ENCODE measurements at regions not wholly inside any gene's neighbourhood (a gene's known extent, or its start where the extent isn't known, plus 50 kb on each side); places are given as distances from the start of the nearest gene placed in this dataset.
"Not testable (repeated sequence)": the region's sequence is repeated elsewhere in the genome, so short reads cannot be mapped to it uniquely, and the experiment has no call there.

DNA sequence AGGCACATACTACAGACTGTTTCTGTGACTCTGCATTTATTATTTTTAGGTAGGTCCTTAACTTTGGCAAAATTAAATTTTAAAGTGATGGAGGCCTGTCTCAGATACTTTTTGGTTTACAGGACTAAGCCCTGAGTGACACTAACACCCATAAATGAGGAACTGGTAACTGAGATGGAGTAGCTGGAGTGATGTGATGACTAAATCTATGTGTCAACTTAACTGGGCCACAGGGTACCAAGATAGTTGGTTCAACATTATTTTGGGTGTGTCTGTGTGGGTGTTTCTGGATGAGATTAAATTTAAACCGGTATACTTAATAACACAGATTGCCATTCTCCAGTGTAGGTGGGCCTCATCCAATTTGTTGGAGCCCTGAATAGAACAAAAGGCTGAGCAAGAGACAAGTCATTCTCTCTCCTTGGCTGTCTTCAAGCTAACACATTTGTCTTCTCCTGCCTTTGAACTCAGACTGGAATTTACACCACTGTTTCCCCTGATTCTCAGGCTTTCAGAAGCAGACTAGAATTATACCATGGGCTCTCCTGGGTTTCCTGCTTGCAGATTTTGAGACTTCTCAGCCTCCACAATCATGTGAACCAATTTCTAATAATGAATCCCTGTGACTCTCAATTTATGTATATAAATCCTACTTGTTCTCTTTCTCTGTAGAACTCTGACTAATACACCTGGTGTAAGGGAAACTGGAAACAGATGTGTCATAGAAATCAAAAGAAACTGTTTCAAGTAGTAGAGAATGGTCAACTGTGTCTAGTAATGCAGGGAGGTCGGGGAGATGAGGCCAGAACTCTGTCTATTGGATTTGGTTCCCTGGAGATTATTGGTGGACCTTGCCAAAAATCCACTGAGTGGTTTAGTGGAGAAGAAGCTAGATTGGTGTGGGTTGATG lies 579.2 kb downstream of the EPM2A start:
- no peaks in the 10 kb centered on the region for H3K4me1 ChIP-seq (ENCODE audit: control insufficient read depth, insufficient read depth, low read length, poor library complexity, severe bottlenecking)
- no peak overlapping the region for H3K4me3 ChIP-seq (ENCODE audit: low read depth, low read length)
- H3K27me3 Mint-ChIP-seq: no peaks in the 10 kb centered on the region
- H3K9me3 ChIP-seq (ENCODE audit: control insufficient read depth in 2 of 2, low read length in 2 of 2): peaks cover 3 to 9% of the 10 kb centered on the region in 2 experiments
- H3K36me3 Mint-ChIP-seq: no peaks in the 10 kb centered on the region
- H3K4me3 Mint-ChIP-seq: no peak overlapping the region
- H3K27ac ChIP-seq (ENCODE audit: insufficient read depth, low read length, poor library complexity, severe bottlenecking): no peak overlapping the region
- ATAC-seq (ENCODE audit: low read depth in 2 of 2): no peak
- no peak overlapping the region for H3K27ac Mint-ChIP-seq
- peaks cover 0 to 17% (median 8%) of the 10 kb centered on the region in 7 donors for H3K9me3 Mint-ChIP-seq
- H3K4me1 Mint-ChIP-seq: no peaks in the 10 kb centered on the region
- no peak for DNase-seq
- H3K27me3 ChIP-seq (ENCODE audit: control insufficient read depth, insufficient read depth, low read length): no peaks in the 10 kb centered on the region
- no peaks in the 10 kb centered on the region for H3K36me3 ChIP-seq (ENCODE audit: control insufficient read depth, insufficient read depth, low read length)

- H3K27ac ChIP-seq (ENCODE audit: insufficient read depth, low read length, poor library complexity, severe bottlenecking); H3K27me3 Mint-ChIP-seq; ATAC-seq (ENCODE audit: low read depth in 2 of 2); H3K27ac Mint-ChIP-seq; H3K4me1 ChIP-seq (ENCODE audit: control insufficient read depth, insufficient read depth, low read length, poor library complexity, severe bottlenecking); H3K4me1 Mint-ChIP-seq; H3K36me3 Mint-ChIP-seq; H3K4me3 Mint-ChIP-seq; DNase-seq; H3K36me3 ChIP-seq (ENCODE audit: control insufficient read depth, insufficient read depth, low read length); H3K9me3 ChIP-seq (ENCODE audit: control insufficient read depth in 2 of 2, low read length in 2 of 2); H3K4me3 ChIP-seq (ENCODE audit: low read depth, low read length); H3K27me3 ChIP-seq (ENCODE audit: control insufficient read depth, insufficient read depth, low read length): not testable (repeated sequence)
- H3K9me3 Mint-ChIP-seq: peaks cover 0 to 17% (median 10%) of the 10 kb centered on the region in 7 donors
These were observed 576.7 kb downstream of the EPM2A start for GRCh38 chr6:145158636-145159035.

- Mint-ChIP-seq H3K27ac (no peak overlapping the region), H3K27me3 (no peaks in the 10 kb centered on the region), H3K4me1 (no peaks in the 10 kb centered on the region), H3K4me3 (no peak overlapping the region), H3K9me3 (peaks cover 0 to 17% (median 10%) of the 10 kb centered on the region in 7 donors), H3K36me3 (no peaks in the 10 kb centered on the region)
- ATAC-seq (ENCODE audit: low read depth in 2 of 2): no peak
- Histone ChIP-seq H3K27ac (ENCODE audit: insufficient read depth, low read length, poor library complexity, severe bottlenecking) (no peak overlapping the region), H3K4me1 (ENCODE audit: control insufficient read depth, insufficient read depth, low read length, poor library complexity, severe bottlenecking) (no peaks in the 10 kb centered on the region), H3K9me3 (ENCODE audit: control insufficient read depth in 2 of 2, low read length in 2 of 2) (peaks cover 3 to 9% of the 10 kb centered on the region in 2 experiments), H3K36me3 (ENCODE audit: control insufficient read depth, insufficient read depth, low read length) (no peaks in the 10 kb centered on the region), H3K4me3 (ENCODE audit: low read depth, low read length) (no peak overlapping the region), H3K27me3 (ENCODE audit: control insufficient read depth, insufficient read depth, low read length) (no peaks in the 10 kb centered on the region)
- no peak for DNase-seq
These were observed 575.4 kb downstream of the EPM2A start for GRCh38 chr6:145159921-145160320.

GRCh38 chr6:145161501-145161900 lies 573.8 kb downstream of the EPM2A start:
- DNase-seq (no peak), ATAC-seq (ENCODE audit: low read depth in 2 of 2) (no peak)
- Histone ChIP-seq H3K4me1 (ENCODE audit: control insufficient read depth, insufficient read depth, low read length, poor library complexity, severe bottlenecking) (no peaks in the 10 kb centered on the region), H3K27me3 (ENCODE audit: control insufficient read depth, insufficient read depth, low read length) (no peaks in the 10 kb centered on the region), H3K36me3 (ENCODE audit: control insufficient read depth, insufficient read depth, low read length) (no peaks in the 10 kb centered on the region), H3K9me3 (ENCODE audit: control insufficient read depth in 2 of 2, low read length in 2 of 2) (peaks cover 3 to 9% of the 10 kb centered on the region in 2 experiments), H3K27ac (ENCODE audit: insufficient read depth, low read length, poor library complexity, severe bottlenecking) (no peak overlapping the region), H3K4me3 (ENCODE audit: low read depth, low read length) (no peak overlapping the region)
- no peaks in the 10 kb centered on the region for H3K27me3 Mint-ChIP-seq
- no peak overlapping the region for H3K4me3 Mint-ChIP-seq
- H3K27ac Mint-ChIP-seq: no peak overlapping the region
- H3K9me3 Mint-ChIP-seq: peaks cover 0 to 17% (median 8%) of the 10 kb centered on the region in 7 donors
- no peaks in the 10 kb centered on the region for H3K4me1 Mint-ChIP-seq
- no peaks in the 10 kb centered on the region for H3K36me3 Mint-ChIP-seq

DNA sequence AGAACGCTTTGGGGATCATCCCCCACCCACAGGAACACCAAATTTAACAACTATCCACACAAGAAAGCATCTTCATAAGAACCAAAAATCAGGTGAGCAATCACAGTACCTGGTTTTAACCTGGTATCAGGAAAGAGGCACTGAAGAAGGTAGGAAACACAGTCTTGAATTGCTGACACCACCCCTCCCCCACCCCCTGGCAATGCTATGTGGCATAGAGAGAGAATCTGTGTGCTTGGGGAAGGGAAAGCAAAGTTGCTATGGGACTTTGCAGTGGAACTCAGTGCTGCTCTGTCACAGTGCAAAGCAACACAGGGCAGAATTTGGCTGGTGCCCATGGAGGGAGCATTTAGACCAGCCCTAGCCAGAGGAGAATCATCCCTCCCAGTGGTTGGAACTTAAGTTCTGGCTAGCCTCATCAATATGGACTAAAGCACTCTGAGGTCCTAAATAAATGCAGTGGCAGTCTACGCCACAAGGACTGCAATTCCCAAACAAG lies 565.5 kb downstream of the EPM2A start:
- H3K4me1 Mint-ChIP-seq: no peaks in the 10 kb centered on the region
- ATAC-seq (ENCODE audit: low read depth in 2 of 2): no peak
- DNase-seq: no peak
- H3K27ac ChIP-seq (ENCODE audit: insufficient read depth, low read length, poor library complexity, severe bottlenecking): no peak overlapping the region
- no peaks in the 10 kb centered on the region for H3K36me3 ChIP-seq (ENCODE audit: control insufficient read depth, insufficient read depth, low read length)
- H3K9me3 ChIP-seq (ENCODE audit: control insufficient read depth in 2 of 2, low read length in 2 of 2): no peaks in the 10 kb centered on the region
- no peak overlapping the region for H3K4me3 Mint-ChIP-seq
- no peaks in the 10 kb centered on the region for H3K36me3 Mint-ChIP-seq
- no peaks in the 10 kb centered on the region for H3K27me3 Mint-ChIP-seq
- no peaks in the 10 kb centered on the region for H3K4me1 ChIP-seq (ENCODE audit: control insufficient read depth, insufficient read depth, low read length, poor library complexity, severe bottlenecking)
- H3K27me3 ChIP-seq (ENCODE audit: control insufficient read depth, insufficient read depth, low read length): no peaks in the 10 kb centered on the region
- H3K9me3 Mint-ChIP-seq: peaks cover 0 to 1% (median 0%) of the 10 kb centered on the region in 7 donors
- no peak overlapping the region for H3K27ac Mint-ChIP-seq
- H3K4me3 ChIP-seq (ENCODE audit: low read depth, low read length): no peak overlapping the region

DNA sequence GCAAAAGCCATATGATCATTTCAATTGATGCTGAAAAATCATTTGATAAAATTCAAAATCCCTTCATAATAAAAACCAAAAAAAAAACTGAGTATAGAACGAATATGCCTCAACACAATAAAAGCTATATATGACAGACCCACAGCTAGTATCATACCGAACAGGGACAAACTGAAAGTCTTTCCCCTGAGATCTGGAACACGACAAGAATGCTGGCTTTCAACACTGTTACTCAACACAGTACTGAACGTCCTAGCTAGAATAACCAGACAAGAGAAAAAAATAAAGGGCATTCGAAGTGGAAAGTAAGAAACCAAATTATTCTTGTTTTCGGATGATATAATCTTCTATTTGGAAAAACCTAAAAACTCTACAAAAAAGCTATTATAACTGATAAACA lies 559.9 kb downstream of the EPM2A start:
- peaks cover 0 to 2% of the 10 kb centered on the region in 2 experiments for H3K9me3 ChIP-seq (ENCODE audit: control insufficient read depth in 2 of 2, low read length in 2 of 2)
- no peak overlapping the region for H3K27ac ChIP-seq (ENCODE audit: insufficient read depth, low read length, poor library complexity, severe bottlenecking)
- Mint-ChIP-seq H3K4me1 (no peaks in the 10 kb centered on the region), H3K27me3 (peaks cover 4% of the 10 kb centered on the region), H3K4me3 (no peak overlapping the region), H3K9me3 (peaks cover 2 to 24% (median 7%) of the 10 kb centered on the region in 7 donors), H3K36me3 (no peaks in the 10 kb centered on the region), H3K27ac (no peak overlapping the region)
- H3K36me3 ChIP-seq (ENCODE audit: control insufficient read depth, insufficient read depth, low read length): no peaks in the 10 kb centered on the region
- no peak overlapping the region for H3K4me3 ChIP-seq (ENCODE audit: low read depth, low read length)
- no peak for ATAC-seq (ENCODE audit: low read depth in 2 of 2)
- H3K27me3 ChIP-seq (ENCODE audit: control insufficient read depth, insufficient read depth, low read length): no peaks in the 10 kb centered on the region
- no peak for DNase-seq
- no peaks in the 10 kb centered on the region for H3K4me1 ChIP-seq (ENCODE audit: control insufficient read depth, insufficient read depth, low read length, poor library complexity, severe bottlenecking)

- Mint-ChIP-seq H3K27ac (no peak overlapping the region), H3K9me3 (peaks cover 1 to 24% (median 7%) of the 10 kb centered on the region in 7 donors), H3K36me3 (no peaks in the 10 kb centered on the region), H3K4me1 (no peaks in the 10 kb centered on the region), H3K27me3 (peaks cover 4% of the 10 kb centered on the region), H3K4me3 (no peak overlapping the region)
- Histone ChIP-seq H3K4me3 (ENCODE audit: low read depth, low read length) (no peak overlapping the region), H3K27me3 (ENCODE audit: control insufficient read depth, insufficient read depth, low read length) (no peaks in the 10 kb centered on the region), H3K27ac (ENCODE audit: insufficient read depth, low read length, poor library complexity, severe bottlenecking) (no peak overlapping the region), H3K4me1 (ENCODE audit: control insufficient read depth, insufficient read depth, low read length, poor library complexity, severe bottlenecking) (no peaks in the 10 kb centered on the region), H3K9me3 (ENCODE audit: control insufficient read depth in 2 of 2, low read length in 2 of 2) (peaks cover 0 to 2% of the 10 kb centered on the region in 2 experiments), H3K36me3 (ENCODE audit: control insufficient read depth, insufficient read depth, low read length) (no peaks in the 10 kb centered on the region)
- ATAC-seq (ENCODE audit: low read depth in 2 of 2) (no peak), DNase-seq (no peak)
These were observed 556.9 kb downstream of the EPM2A start for GRCh38 chr6:145178391-145178790.
